Ovary (tissue), 3 donors: ENCODE measurements at regions not wholly inside any gene's neighbourhood (a gene's known extent, or its start where the extent isn't known, plus 50 kb on each side); places are given as distances from the start of the nearest gene placed in this dataset.

Experiments
- EP300 ChIP-seq: sonication (generic); formaldehyde crosslinking; IDR thresholded peaks from one replicate; pipeline ENCODE4 v1.6.1; 2017; ENCODE audit warnings: antibody characterized with exemption
- POLR2A ChIP-seq: fragments of 450-650 bp; IDR thresholded peaks from one replicate; pipeline ENCODE4 v1.6.1; 2017; ENCODE audit warnings: antibody characterized with exemption, mild to moderate bottlenecking, moderate library complexity
- TF ChIP-seq, protein P1 (sequence below), 3 donors: fragments of 450-650 bp in 2 of 3; fragments of 200-600 bp in 1 of 3; IDR thresholded peaks; one replicate each; pipeline versions ENCODE4 v1.5.1 to v1.8.0; 2016 to 2022; ENCODE audit warnings: antibody characterized with exemption in 3 of 3, mild to moderate bottlenecking in 1 of 3
- donor health status: DM: no; HTN: no; CAD: no.

- TF ChIP-seq, protein P1, sequence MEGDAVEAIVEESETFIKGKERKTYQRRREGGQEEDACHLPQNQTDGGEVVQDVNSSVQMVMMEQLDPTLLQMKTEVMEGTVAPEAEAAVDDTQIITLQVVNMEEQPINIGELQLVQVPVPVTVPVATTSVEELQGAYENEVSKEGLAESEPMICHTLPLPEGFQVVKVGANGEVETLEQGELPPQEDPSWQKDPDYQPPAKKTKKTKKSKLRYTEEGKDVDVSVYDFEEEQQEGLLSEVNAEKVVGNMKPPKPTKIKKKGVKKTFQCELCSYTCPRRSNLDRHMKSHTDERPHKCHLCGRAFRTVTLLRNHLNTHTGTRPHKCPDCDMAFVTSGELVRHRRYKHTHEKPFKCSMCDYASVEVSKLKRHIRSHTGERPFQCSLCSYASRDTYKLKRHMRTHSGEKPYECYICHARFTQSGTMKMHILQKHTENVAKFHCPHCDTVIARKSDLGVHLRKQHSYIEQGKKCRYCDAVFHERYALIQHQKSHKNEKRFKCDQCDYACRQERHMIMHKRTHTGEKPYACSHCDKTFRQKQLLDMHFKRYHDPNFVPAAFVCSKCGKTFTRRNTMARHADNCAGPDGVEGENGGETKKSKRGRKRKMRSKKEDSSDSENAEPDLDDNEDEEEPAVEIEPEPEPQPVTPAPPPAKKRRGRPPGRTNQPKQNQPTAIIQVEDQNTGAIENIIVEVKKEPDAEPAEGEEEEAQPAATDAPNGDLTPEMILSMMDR (IDR thresholded peaks at IDR 0.05), result no peak
- TF ChIP-seq POLR2A (no peak), EP300 (no peak)
These were observed 622.7 kb upstream of the GBE1 start for GRCh38 chr3:82384181-82384580.
